Suprapubic skin (tissue), 4 donors: ENCODE measurements at regions not wholly inside any gene's neighbourhood (a gene's known extent, or its start where the extent isn't known, plus 50 kb on each side); places are given as distances from the start of the nearest gene placed in this dataset.

Source experiments
- EP300 ChIP-seq: sonication (generic); formaldehyde crosslinking; IDR thresholded peaks from one replicate; pipeline ENCODE4 v1.6.1; 2017; ENCODE audit warnings: antibody characterized with exemption
- POLR2A ChIP-seq, 2 donors: fragments of 450-650 bp; IDR thresholded peaks; one replicate each; pipeline ENCODE4 v1.6.1; 2017; ENCODE audit warnings: antibody characterized with exemption in 2 of 2, mild to moderate bottlenecking in 2 of 2, moderate library complexity in 2 of 2
- POLR2AphosphoS5 ChIP-seq, 3 donors: sonication (generic); formaldehyde crosslinking; IDR thresholded peaks; one replicate each; pipeline ENCODE4 v1.6.1; 2017; ENCODE audit warnings: antibody characterized with exemption in 3 of 3
- TF ChIP-seq, protein P1 (sequence below), 2 donors: fragments of 200-600 bp in 1 of 2; fragments of 450-650 bp in 1 of 2; sonication (generic) in 1 of 2; IDR thresholded peaks; one replicate each; pipeline ENCODE4 v1.5.1; 2016 to 2019; ENCODE audit warnings: antibody characterized with exemption in 2 of 2, mild to moderate bottlenecking in 1 of 2, moderate library complexity in 1 of 2

DNA sequence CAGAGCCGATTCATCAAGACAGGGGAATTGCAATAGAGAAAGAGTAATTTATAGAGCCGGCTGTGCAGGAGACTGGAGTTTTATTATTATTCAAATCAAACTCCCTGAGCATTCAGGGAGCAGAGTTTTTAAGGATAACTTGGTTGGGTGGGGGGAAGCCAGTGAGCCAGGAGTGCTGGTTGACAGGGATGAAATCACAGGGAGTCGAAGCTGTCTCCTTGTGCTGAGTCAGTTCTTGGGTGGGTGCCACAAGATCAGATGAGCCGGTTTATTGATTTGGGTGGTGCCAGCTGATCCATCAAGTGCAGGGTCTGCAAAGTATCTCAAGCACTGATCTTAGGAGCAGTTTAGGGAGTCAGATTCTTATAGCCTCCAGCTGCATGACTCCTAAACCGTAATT is 95.4 kb upstream of the CCDC80 start:
- TF ChIP-seq, protein P1, sequence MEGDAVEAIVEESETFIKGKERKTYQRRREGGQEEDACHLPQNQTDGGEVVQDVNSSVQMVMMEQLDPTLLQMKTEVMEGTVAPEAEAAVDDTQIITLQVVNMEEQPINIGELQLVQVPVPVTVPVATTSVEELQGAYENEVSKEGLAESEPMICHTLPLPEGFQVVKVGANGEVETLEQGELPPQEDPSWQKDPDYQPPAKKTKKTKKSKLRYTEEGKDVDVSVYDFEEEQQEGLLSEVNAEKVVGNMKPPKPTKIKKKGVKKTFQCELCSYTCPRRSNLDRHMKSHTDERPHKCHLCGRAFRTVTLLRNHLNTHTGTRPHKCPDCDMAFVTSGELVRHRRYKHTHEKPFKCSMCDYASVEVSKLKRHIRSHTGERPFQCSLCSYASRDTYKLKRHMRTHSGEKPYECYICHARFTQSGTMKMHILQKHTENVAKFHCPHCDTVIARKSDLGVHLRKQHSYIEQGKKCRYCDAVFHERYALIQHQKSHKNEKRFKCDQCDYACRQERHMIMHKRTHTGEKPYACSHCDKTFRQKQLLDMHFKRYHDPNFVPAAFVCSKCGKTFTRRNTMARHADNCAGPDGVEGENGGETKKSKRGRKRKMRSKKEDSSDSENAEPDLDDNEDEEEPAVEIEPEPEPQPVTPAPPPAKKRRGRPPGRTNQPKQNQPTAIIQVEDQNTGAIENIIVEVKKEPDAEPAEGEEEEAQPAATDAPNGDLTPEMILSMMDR (IDR thresholded peaks at IDR 0.05): no peak
- TF ChIP-seq POLR2A (IDR thresholded peaks at IDR 0.05) (no peak), EP300 (no peak), POLR2AphosphoS5 (IDR thresholded peaks at IDR 0.05) (no peak)
